Panc1 (cell line): ENCODE measurements at regions not wholly inside any gene's neighbourhood (a gene's known extent, or its start where the extent isn't known, plus 50 kb on each side); places are given as distances from the start of the nearest gene placed in this dataset.

ENCODE experiments used
- CTCF ChIP-seq: fragments of 450-650 bp; IDR thresholded peaks from 2 replicates; pipeline ENCODE4 v1.5.1; 2017; ENCODE audit warnings: mild to moderate bottlenecking
- POLR2AphosphoS5 ChIP-seq: IDR thresholded peaks from 2 replicates; pipeline ENCODE4 v1.6.1; 2012; ENCODE audit warnings: mild to moderate bottlenecking, low read depth, low read length, moderate library complexity
- REST ChIP-seq, 2 experiments: IDR thresholded peaks; 2 replicates each; pipeline ENCODE4 v1.6.1; 2011 to 2012; ENCODE audit warnings: low read depth in 2 of 2, control low read depth in 1 of 2, low read length in 1 of 2, mild to moderate bottlenecking in 1 of 2, moderate library complexity in 1 of 2; ENCODE audit not compliant: insufficient read depth in 1 of 2
- SIN3A ChIP-seq: IDR thresholded peaks from 2 replicates; pipeline ENCODE4 v1.6.1; 2012; ENCODE audit warnings: low read depth, mild to moderate bottlenecking, low read length, moderate library complexity, borderline replicate concordance; ENCODE audit not compliant: insufficient read depth
- TCF7L2 ChIP-seq: IDR thresholded peaks from 2 replicates; pipeline ENCODE4 v1.6.1; 2011; ENCODE audit warnings: mild to moderate bottlenecking, low read depth, low read length, inconsistent platforms

DNA sequence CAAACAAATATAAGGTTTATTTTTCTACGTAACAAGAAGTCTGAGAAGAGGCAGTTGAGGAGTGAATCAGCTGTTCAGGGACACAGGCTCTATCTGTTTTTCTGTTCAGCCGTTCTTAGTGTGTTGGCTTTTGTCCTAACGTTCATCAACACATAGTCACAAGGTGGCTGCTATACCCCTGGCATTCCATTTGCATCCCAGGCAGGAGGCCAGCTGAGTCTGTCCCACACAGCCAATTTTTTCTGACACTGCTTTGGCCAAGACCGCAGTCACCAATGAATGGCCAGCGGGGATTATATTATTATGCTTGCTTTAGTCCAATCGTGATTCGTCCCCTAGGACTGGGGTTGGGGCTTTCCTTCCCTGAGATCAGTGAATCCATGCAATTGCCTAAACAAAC is 143.4 kb upstream of the CHST15 start:
- TF ChIP-seq CTCF (no peak), POLR2AphosphoS5 (no peak), REST (IDR thresholded peaks at IDR 0.05; ENCODE audit: insufficient read depth in 1 of 2, low read depth in 2 of 2, low read length in 1 of 2) (no peak), TCF7L2 (no peak), SIN3A (no peak)
